SHP77 treated with DMSO at 0.1 percent for 48 hours (cell line): ENCODE measurements at regions not wholly inside any gene's neighbourhood (a gene's known extent, or its start where the extent isn't known, plus 50 kb on each side); places are given as distances from the start of the nearest gene placed in this dataset.
"Not testable (repeated sequence)": the region's sequence is repeated elsewhere in the genome, so short reads cannot be mapped to it uniquely, and the experiment has no call there.

ENCODE experiments used
- DNase-seq: peaks from one replicate; lab custom pipeline; 2025; lab: John Stamatoyannopoulos, UW

DNA sequence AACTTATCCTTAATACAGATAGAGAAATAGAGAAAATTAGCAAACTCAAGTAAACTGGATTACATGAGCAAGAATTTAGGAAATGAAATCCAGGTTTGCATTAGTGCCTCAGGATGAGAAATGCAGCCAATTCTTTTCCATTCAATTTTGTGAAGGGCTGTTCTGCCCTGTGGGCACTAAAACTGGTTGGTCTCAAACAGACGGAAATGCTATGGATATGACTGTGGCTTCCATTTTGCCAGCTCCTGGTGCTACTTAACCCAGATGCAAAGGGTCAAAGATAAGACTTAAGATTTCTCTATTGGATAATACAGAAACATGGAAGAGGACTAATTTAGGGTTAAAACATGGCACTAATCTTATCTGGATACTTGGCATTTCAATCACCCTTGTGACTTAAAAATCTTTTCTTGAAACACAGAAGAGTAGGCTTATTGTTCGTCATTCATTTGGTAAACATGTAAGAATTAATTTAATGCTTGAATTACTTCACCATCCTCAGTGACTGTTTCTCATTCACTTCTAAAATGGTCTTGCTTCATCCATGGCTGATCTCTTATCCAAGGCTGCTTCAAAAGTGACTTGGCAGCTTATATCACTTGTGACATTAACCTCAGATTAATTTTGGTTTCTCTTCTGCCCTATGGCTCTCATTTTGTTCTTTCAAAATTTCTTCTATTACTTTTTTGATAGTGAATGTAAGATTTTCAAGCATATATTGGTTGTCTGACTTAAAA is 1008.7 kb downstream of the GLUD2 start:
- DNase-seq = no peak

DNA sequence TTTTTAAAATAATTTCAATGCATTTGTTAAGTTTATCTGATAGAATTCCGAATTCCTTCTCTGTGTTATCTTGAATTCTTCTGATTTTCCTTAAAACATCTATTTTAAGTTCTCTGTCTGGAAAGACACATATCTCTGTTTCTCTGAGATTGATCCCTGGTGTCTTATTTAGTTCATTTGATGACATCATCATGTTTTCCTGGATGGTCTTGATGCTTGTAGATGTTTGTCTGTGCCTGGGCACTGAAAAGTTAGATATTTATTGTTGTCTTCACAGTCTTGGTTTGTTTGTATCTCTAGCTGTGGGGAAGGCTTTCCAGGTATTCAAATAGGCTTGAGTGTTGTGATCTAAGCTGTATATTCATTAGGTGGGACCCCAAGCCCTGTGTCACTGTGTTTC is 1028.8 kb downstream of the GLUD2 start:
- DNase-seq = no peak

DNA sequence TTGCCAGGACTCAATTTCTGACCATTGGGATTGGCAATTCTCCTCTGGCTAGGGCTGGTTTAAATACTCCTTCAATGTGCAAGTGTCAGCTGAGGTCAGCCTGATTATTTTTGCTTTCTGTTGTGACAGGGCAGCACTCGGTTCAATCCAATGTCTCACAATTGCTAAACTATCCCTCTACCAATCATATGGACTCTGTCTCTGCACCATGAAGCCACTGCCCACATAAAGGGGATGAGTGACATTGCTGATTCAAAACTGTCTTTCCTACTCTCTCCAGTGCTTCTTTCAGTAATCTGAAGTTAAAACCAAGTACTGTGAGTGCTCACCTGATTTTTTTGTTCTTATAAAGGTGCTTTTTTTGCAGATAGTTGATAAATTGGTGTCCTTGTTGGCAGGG is 1030.7 kb downstream of the GLUD2 start:
- DNase-seq = no peak

DNA sequence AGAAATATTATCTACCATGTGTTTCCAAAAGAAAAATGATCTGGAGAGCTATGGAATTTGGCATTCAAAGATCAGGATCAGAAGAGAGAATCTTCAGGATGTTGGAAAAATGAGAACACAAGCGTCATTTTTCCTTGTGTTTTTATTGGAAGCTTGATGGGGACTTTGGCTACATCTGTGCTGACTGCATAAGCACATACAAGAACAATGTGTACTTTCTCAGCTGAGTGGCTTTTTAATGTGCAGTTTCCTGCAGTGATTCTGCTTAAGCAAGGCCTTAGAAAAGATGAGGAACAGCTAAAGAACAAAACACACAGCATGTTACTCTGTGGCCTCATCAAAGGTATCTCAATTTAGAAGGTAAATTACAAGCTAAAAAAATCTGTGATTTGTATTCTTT is 1039.9 kb downstream of the GLUD2 start:
- DNase-seq = no peak

DNA sequence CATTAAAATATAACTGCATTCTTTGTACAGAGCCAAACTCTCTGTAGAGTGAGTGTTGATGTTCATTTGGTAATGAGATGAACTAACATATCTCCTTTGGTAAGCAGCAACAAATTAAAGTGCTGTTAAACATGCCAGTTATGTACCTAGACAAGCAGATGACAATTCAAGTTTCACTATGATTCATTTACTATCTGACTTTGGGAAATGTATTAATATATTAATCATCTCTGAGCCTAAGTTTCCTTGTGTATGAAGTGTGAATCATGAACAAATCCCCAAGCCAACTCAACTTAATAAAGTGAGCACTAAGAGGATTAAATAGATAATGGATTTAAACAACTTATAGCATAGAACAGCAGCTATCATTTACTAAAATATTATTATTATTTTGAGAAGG is 1044.2 kb downstream of the GLUD2 start:
- no peak for DNase-seq

DNA sequence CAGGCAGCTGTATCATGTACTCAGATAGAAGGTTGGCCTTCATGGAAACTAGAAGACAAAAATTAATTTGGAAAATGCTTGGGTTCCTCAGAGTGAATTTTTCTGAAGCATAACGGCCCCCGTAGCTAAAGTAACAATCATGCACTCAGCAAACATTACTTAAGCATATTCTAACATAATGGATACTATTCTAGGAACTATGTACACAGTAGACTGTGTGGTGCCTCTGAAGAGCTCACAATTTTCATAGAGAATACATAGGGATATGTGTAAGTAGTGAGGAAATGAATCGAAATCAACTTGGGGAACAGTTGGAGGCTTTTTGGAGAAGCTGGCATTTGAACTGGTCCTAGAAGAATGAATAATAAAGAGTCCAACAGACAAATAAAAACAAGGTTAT is 1045.0 kb downstream of the GLUD2 start:
- DNase-seq = no peak

DNA sequence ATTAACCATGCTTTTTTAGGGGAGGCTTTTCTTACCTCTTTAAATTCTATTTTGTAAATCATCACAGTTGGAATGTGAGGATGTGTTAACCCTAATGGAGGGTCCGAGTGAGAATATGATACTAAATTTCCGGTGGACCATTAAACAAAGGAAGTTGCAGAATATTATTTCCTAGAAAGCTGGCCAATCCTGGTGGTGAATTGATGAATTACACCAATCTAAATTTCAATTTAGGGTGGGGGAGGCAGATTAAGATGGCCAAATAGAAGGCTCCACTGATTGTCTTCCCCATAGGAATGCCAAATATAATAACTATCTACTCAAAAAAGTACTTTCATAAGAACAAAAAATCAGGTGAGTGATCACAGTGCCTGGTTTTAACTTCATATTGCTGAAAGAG is 1045.6 kb downstream of the GLUD2 start:
- DNase-seq = no peak

DNA sequence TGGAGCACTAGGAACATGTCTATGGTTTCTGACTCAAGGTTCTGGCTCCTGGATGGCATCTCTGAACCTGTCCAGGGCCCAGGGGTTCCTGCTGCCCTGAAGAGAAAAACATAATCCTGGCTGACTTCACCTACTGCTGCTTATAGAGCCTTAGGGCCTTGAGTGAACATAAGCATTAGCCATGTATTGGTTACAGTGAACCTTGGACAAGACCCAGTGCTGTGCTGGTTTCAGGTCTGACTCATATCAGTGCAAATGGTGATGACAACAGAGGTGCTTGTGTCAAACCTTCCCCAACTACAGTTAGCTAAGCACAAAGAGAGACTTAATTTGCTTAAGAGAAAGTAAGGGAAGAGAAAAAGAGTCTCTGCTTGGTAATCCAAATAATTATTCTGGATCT is 1047.2 kb downstream of the GLUD2 start:
- DNase-seq = no peak

DNA sequence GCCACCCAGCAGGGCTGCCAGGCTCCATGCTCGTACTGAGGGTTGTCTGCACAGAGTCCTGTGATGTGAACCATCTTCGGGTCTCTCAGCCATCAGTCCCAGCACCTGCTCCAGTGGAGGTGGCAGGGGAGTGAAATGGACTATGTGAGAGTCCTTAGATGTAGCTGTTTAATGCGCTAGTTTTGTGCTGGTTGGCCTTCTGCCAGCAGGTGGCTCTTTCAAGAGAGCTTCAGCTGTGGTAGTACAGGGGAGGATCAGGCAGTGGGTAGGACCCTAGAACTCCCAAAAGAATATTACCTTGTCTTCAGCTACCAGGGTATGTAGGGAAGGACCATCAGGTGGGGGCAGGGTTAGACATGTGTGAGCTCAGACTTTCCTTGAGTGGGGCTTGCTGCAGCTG is 1066.0 kb downstream of the GLUD2 start:
- peak; percentile 1 for DNase-seq

DNA sequence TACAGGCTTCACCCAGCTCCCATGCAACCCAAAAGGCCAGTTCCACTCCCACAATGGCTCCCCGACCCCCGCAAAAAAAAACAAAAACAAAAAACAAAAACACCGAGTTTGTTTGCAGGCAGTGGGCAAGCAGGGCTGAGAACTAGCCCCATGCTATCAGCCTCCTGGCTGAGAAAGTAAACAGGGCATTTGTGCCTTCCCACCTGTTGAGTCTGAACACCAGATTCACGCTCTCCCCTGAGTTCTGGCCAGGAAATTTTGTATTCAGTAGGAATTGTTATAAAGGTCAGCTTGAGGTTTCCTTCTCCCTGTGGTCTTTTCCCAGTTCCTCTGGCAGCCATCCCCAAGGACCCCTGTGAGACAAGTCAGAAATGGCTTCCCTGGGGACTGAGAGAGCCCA is 1066.5 kb downstream of the GLUD2 start:
- no peak for DNase-seq

DNA sequence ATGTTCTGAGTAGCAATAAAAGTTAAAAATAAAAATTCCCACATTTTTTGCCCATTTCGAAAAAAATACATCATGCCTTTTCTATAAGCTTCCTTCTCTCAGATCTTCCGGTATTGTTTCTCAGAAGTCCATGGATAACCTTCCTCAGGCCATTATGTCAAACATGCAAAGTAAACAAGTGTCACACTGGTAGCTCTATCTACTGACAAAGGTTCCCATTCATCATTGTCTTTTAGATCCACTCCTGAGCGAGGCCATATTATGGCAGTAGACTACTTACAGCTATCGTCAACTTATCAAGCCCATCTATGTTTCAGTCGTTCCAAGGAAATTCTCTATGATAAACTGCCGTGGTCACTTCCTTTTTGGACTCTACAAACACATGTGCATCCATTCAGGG is 1068.2 kb downstream of the GLUD2 start:
- no peak for DNase-seq

DNA sequence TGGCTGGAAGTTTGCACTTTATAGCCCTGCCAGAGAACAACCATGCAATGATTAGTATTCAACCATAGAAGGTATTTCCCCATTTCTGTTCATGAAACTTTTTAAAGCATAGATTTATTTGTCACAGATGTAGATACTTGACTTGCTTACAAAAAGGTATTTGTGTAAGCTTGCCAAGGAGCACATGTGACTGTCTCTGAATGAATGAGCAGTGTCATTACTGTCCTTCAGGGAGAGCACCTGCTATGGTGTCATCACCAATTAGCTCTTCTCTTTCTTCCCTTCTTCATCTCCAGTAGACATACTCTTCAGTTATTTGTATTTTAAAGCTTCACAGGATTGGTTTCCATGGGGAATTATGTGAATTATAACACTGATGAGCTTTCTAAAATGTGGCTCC is 1064.7 kb upstream of the GRIA3 start:
- DNase-seq = no peak

DNA sequence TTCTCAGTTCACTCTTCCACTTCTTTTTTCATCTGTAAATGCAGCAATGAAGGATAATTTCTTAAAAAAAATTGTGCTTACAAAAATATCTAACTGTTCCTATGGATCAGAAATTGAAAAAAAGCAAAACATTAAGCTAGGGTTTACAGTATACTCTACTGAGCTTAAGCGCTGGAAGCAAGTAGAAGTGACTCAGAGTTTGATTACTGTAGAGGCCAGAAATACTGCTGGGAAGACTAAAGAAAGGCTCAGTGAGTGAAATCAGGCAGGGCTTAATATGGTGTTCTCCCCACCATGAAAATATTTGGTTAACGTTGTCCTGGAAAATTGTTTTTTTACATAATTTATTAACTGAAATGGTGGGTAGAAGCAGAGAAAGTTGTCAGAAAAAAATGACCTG is 1061.8 kb upstream of the GRIA3 start:
- DNase-seq = no peak

DNA sequence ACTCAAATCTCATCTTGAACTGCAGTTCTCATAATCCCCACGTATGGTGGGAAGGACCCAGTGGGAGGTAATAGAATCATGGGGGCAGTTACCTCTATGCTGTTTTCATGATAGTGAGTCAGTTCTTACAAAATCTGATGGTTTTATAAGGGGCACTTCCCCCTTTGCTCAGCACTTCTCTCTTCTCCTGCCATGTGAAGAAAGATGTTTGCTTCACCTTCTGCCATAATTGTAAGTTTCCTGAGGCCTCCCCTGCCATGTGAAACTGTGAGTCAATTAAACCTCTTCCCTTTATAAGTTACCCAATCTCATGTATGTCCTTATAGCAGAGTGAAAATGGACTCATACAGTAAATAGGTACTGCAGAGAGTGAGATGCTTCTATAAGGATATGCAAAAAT is 1050.6 kb upstream of the GRIA3 start:
- no peak for DNase-seq

DNA sequence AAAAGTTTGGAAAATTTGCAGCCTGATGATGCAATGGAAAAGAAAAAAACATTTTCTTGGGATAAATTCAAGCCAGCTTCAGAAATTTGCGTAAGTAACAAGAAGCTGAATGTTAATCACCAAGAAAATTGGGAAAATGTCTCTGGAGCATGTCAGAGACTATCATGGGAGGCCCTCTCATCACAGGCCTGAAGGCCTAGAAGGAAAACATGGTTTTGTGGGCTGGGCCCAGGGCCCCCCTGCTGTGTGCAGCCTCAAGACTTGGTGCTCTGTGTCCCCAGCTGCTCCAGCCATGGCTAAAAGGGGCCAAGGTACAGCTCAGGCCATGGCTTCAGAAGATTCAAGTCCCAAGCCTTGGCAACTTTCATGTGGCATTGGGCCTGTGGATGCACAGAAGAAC is 1049.8 kb upstream of the GRIA3 start:
- DNase-seq = no peak

DNA sequence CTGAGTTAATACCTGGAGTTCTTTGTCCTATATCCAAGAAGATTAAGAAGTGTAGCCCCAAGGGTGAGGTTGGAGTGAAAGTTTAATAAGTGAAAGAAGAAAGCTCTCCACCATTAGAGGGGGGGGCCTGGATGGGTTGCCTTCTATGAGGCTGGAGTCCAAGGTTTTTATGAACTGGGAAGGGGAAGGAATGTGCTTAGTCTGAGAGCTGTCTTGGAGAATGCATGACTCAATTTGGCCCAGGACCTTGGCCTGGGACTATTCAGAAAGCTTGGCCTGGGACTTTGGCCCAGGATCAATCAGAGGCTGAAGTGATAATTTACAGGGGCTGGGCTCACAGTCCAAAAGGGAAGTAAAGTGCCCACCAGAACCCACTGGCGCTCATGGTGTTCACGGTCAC is 1049.0 kb upstream of the GRIA3 start:
- DNase-seq = no peak

DNA sequence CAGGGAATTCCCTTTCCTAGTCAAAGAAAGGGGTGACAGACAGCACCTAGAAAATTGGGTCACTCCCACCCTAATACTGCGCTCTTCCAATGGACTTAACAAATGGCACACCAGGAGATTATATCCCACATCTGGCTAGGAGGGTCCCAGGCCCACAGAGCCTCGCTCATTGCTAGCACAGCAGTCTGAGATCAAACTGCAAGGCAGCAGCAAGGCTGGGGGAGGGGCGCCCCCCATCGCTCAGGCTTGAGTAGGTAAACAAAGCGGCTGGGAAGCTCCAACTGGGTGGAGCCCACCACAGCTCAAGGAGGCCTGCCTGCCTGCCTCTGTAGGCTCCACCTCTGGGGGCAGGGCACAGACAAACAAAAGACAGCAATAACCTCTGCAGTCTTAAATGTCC is 1043.9 kb upstream of the GRIA3 start:
- DNase-seq = not testable (repeated sequence)

DNA sequence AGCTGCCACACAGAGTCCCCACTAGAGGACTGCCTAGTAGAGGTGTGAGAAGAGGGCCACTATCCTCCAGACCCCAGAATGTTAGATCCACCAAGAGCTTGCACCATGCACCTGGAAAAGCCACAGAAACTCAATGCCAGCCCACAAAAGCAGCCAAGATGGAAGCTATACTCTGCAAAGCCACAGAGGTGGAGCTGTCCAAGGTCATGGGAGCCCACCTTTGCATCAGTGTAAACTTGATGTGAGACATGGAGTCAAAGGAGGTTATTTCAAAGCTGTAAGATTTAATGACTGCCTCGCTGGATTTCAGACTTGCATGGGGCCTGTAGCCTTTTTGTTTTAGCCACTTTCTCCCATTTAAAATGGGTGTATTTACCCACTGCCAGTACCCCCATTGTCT is 1030.1 kb upstream of the GRIA3 start:
- DNase-seq = no peak

DNA sequence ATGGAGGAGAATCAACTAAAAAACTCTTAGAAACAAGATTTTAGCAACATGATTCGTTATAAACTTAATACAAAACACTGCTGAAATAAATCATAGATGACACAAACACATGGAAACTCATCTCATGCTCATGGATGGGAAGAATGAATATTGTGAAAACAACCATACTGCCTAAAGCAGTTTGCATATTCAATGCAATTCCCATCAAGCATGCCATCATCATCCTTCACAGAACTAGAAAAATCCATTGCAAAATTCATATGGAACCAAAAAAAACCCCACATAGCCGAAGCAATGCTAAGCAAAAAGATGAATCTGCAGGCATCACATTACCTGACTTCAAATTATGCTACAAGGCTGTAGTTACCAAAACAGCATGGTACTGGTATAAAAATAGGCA is 1015.8 kb upstream of the GRIA3 start:
- DNase-seq = no peak

DNA sequence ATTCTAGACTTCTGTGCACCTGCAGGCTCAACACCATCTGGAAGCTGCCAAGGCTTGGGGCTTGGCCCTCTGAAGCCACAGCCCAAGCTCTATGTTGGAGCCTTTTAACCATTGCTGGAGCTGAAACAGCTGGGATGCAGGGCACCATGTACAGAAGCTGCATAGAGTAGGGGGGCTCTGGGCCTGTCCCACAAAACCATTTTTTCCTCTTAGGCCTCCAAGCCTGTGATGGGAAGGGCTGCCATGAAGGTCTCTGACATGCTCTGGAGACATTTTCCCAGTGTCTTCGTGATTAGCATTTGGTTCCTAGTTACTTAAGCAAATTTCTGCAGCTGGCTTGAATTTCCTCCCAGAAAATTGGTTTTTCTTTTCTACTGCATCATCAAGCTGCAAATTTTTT is 999.3 kb upstream of the GRIA3 start:
- DNase-seq = no peak

DNA sequence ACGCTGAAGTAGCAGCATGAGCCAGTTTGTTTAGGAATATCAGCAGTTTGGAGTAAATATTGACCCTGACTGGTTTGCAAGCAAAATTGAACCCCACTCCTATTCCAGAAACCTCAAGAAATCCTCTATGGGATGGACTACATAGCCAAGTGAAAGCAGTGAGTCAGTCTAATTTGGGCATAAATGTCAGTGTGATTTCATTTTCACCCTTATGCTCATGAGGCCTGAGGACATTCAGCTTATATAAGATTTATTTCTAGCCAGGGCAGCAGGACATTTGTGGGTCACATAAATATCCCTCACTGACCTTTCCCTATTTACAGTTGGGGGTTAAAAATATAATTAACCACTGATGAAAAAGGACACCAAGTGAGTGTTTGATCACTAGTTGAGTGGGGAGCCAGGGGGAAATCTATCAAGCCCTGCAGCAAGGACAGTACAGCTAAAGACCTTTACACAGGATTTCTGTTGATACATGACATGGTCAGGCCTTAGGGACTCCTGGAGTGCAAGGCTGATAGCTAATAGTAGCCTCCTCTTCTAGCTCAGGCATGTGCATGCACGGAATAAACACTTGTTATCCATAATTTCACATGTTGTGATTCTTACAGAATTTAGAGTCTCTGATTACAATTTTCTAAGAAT is 996.9 kb upstream of the GRIA3 start:
- no peak for DNase-seq

DNA sequence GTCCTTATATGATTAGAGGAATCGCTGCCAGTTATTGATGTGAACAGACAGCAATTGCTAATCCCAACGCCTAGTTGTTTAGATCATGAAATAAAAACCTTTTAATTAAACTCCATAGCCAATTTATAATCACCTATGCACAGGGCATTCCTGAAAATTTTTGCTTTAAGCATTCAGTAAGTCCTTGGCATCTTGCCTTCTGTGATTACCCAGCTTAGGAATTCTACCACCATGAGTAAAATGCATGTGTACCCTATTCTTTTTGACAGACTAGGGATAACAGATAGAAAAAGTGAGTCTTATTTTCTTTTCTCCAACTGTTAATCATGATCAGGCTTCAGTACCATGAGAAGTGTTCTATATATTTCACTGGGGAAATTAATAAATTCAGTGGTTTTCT is 995.3 kb upstream of the GRIA3 start:
- no peak for DNase-seq

DNA sequence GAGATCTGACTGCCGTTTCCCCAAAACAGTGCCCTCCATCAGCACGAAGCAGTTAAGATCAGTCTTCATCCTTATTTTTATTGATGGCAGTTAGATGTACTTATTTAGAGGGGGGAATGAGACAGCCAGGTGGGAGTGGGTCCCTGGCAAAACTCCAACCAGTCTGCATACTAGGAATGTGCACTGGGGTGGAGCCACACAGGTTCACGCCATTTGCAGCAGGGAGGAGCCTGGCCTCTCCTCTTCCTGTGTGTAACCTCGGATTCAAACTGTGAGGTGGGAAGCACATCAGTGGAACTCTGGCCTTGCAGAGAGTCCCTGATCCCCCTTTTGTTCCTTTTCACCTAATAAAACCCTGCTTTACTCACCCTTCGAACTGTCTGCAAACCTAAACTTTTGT is 987.7 kb upstream of the GRIA3 start:
- no peak for DNase-seq

DNA sequence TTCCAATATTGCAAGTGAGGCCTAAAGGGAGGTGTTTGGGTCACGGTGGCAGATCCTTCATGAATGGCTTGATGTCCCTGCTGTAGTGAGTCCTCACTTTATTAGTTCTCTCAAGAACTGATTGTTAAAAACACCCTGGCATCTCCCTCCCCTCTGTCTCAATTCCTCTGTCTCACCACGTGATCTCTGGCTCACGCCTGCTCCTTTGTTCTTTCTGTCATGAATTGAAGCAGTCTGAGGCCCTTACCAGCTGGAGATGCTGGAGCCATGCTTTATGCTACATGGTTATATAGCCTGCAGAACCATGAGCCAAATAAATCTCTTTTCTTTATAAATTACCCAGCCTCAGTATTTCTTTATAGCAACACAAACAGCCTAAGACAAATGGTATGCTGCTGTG is 980.7 kb upstream of the GRIA3 start:
- no peak for DNase-seq
